ENCODE measurements at regions not wholly inside any gene's neighbourhood (a gene's known extent, or its start where the extent isn't known, plus 50 kb on each side); places are given as distances from the start of the nearest gene placed in this dataset.

GRCh38 chrX:7432901-7433300, 284.9 kb upstream of the PUDP start:
- 80 to 87% methylated on average over 2 of the region's 2 CpGs for WGBS, 2 donors
- intact Hi-C loops (cut with DNase I; ENCODE audit: low total_unique reads) = no loop called here
- TF ChIP-seq POLR2A (IDR thresholded peaks at IDR 0.05) (no peak), CTCF (IDR thresholded peaks at IDR 0.05) (no peak)

GRCh38 chrX:7420717-7421116, 272.8 kb upstream of the PUDP start:
- Histone ChIP-seq H3K9me3 (no peaks in the 10 kb centered on the region), H3K27ac (no peak overlapping the region), H3K4me3 (no peak overlapping the region), H3K36me3 (ENCODE audit: low read depth, missing control alignments) (no peaks in the 10 kb centered on the region), H3K4me1 (no peaks in the 10 kb centered on the region), H3K27me3 (no peaks in the 10 kb centered on the region)
- DNase-seq = no peak
- WGBS, 2 donors = 69 to 70% methylated on average over 1 of the region's 1 CpG
- intact Hi-C loops (cut with DNase I; ENCODE audit: low total_unique reads) = no loop called here
- TF ChIP-seq CTCF (IDR thresholded peaks at IDR 0.05) = no peak
- no peak for TF ChIP-seq POLR2A (IDR thresholded peaks at IDR 0.05)

More at GRCh38 chrX:7432901-7433300, 284.9 kb upstream of the PUDP start:
- no peak overlapping the region for H3K27ac ChIP-seq
- H3K9me3 ChIP-seq = no peaks in the 10 kb centered on the region
- DNase-seq = no peak
- no peak overlapping the region for H3K4me3 ChIP-seq
- no peaks in the 10 kb centered on the region for H3K4me1 ChIP-seq
- H3K36me3 ChIP-seq (ENCODE audit: low read depth, missing control alignments) = no peaks in the 10 kb centered on the region
- H3K27me3 ChIP-seq = no peaks in the 10 kb centered on the region

GRCh38 chrX:7414753-7415152, 266.8 kb upstream of the PUDP start:
- no peak for DNase-seq
- intact Hi-C loops (cut with DNase I; ENCODE audit: low total_unique reads) = no loop called here
- Histone ChIP-seq H3K36me3 (ENCODE audit: low read depth, missing control alignments) (no peaks in the 10 kb centered on the region), H3K27me3 (no peaks in the 10 kb centered on the region), H3K27ac (no peak overlapping the region), H3K4me1 (no peaks in the 10 kb centered on the region), H3K4me3 (no peak overlapping the region), H3K9me3 (no peaks in the 10 kb centered on the region)
- TF ChIP-seq CTCF (IDR thresholded peaks at IDR 0.05) = no peak
- 81 to 85% methylated on average over 2 of the region's 2 CpGs for WGBS, 2 donors

GRCh38 chrX:7412840-7413239, 264.9 kb upstream of the PUDP start:
- no peaks in the 10 kb centered on the region for H3K36me3 ChIP-seq (ENCODE audit: low read depth, missing control alignments)
- H3K4me1 ChIP-seq = no peaks in the 10 kb centered on the region
- DNase-seq = no peak
- H3K9me3 ChIP-seq = no peaks in the 10 kb centered on the region
- no peak overlapping the region for H3K27ac ChIP-seq
- H3K4me3 ChIP-seq = no peak overlapping the region
- no peaks in the 10 kb centered on the region for H3K27me3 ChIP-seq
- no peak for TF ChIP-seq POLR2A (IDR thresholded peaks at IDR 0.05)
- 55 to 84% methylated on average over 3 to 4 of the region's 4 CpGs for WGBS, 2 donors
- intact Hi-C loops (cut with DNase I; ENCODE audit: low total_unique reads) = no loop called here

- no peak overlapping the region for H3K4me3 ChIP-seq
- H3K27ac ChIP-seq = no peak overlapping the region
- H3K36me3 ChIP-seq (ENCODE audit: low read depth, missing control alignments) = no peaks in the 10 kb centered on the region
- H3K27me3 ChIP-seq = no peaks in the 10 kb centered on the region
- no peak for TF ChIP-seq POLR2A (IDR thresholded peaks at IDR 0.05)
- TF ChIP-seq CTCF (IDR thresholded peaks at IDR 0.05) = no peak
- DNase-seq = no peak
- H3K4me1 ChIP-seq = no peaks in the 10 kb centered on the region
- WGBS, 2 donors = 87 to 93% methylated on average over 5 of the region's 5 CpGs
- intact Hi-C loops (cut with DNase I; ENCODE audit: low total_unique reads) = no loop called here
- no peaks in the 10 kb centered on the region for H3K9me3 ChIP-seq
Observed at GRCh38 chrX:7409866-7410265, 261.9 kb upstream of the PUDP start.
